ENCODE measurements at regions not wholly inside any gene's neighbourhood (a gene's known extent, or its start where the extent isn't known, plus 50 kb on each side); places are given as distances from the start of the nearest gene placed in this dataset.

GRCh38 chr2:128568106-128568505 lies 249.4 kb upstream of the HS6ST1 start:
- H3K27ac ChIP-seq (ENCODE audit: poor library complexity, severe bottlenecking): no peak overlapping the region
- no peaks in the 10 kb centered on the region for H3K36me3 ChIP-seq (ENCODE audit: low read depth)
- DNase-seq (ENCODE audit: low spot score) (no peak), ATAC-seq (ENCODE audit: low read depth) (no peak)
- no peaks in the 10 kb centered on the region for H3K4me1 ChIP-seq (ENCODE audit: insufficient read depth, poor library complexity, severe bottlenecking)
- no peak overlapping the region for H3K4me3 ChIP-seq (ENCODE audit: severe bottlenecking)
- H3K9me3 ChIP-seq (ENCODE audit: severe bottlenecking): no peaks in the 10 kb centered on the region
- no peak for TF ChIP-seq CTCF (IDR thresholded peaks at IDR 0.05; ENCODE audit: poor library complexity, severe bottlenecking)
- no peaks in the 10 kb centered on the region for H3K27me3 ChIP-seq (ENCODE audit: insufficient read depth, poor library complexity, severe bottlenecking)

GRCh38 chr2:128573116-128573515 lies 254.4 kb upstream of the HS6ST1 start:
- Histone ChIP-seq H3K4me1 (ENCODE audit: insufficient read depth, poor library complexity, severe bottlenecking) (no peaks in the 10 kb centered on the region), H3K36me3 (ENCODE audit: low read depth) (no peaks in the 10 kb centered on the region), H3K9me3 (ENCODE audit: severe bottlenecking) (no peaks in the 10 kb centered on the region), H3K27me3 (ENCODE audit: insufficient read depth, poor library complexity, severe bottlenecking) (no peaks in the 10 kb centered on the region), H3K4me3 (ENCODE audit: severe bottlenecking) (no peak overlapping the region), H3K27ac (ENCODE audit: poor library complexity, severe bottlenecking) (no peak overlapping the region)
- TF ChIP-seq CTCF (IDR thresholded peaks at IDR 0.05; ENCODE audit: poor library complexity, severe bottlenecking): no peak
- no peak for ATAC-seq (ENCODE audit: low read depth)
- no peak for DNase-seq (ENCODE audit: low spot score)

DNA sequence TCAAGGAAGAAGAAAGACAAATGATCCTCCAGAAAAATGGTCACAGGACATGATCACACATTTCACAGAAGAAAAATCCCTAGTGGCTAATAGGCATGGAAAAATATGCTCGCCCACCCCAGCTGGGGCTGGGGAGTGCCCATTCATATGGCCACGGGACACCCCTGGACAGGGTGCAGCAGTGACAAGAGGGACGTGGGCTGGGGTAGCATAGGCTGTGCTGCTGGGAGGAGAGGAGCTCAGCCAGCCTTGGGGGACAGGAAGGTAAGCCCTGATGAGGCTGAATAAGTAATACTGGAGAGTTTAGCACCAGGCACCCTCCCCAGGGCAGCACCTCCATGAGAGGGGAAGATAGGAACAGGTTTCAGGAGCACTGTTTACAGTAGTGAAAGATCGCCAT lies 254.9 kb upstream of the HS6ST1 start:
- no peaks in the 10 kb centered on the region for H3K27me3 ChIP-seq (ENCODE audit: insufficient read depth, poor library complexity, severe bottlenecking)
- no peak overlapping the region for H3K27ac ChIP-seq (ENCODE audit: poor library complexity, severe bottlenecking)
- TF ChIP-seq CTCF (IDR thresholded peaks at IDR 0.05; ENCODE audit: poor library complexity, severe bottlenecking): no peak
- no peaks in the 10 kb centered on the region for H3K4me1 ChIP-seq (ENCODE audit: insufficient read depth, poor library complexity, severe bottlenecking)
- H3K4me3 ChIP-seq (ENCODE audit: severe bottlenecking): no peak overlapping the region
- no peak for DNase-seq (ENCODE audit: low spot score)
- no peak for ATAC-seq (ENCODE audit: low read depth)
- H3K9me3 ChIP-seq (ENCODE audit: severe bottlenecking): no peaks in the 10 kb centered on the region
- no peaks in the 10 kb centered on the region for H3K36me3 ChIP-seq (ENCODE audit: low read depth)

GRCh38 chr2:128577141-128577930 lies 258.7 kb upstream of the HS6ST1 start:
- Histone ChIP-seq H3K9me3 (ENCODE audit: severe bottlenecking) (no peaks in the 10 kb centered on the region), H3K27ac (ENCODE audit: poor library complexity, severe bottlenecking) (no peak overlapping the region), H3K4me1 (ENCODE audit: insufficient read depth, poor library complexity, severe bottlenecking) (no peaks in the 10 kb centered on the region), H3K36me3 (ENCODE audit: low read depth) (no peaks in the 10 kb centered on the region), H3K4me3 (ENCODE audit: severe bottlenecking) (no peak overlapping the region), H3K27me3 (ENCODE audit: insufficient read depth, poor library complexity, severe bottlenecking) (no peaks in the 10 kb centered on the region)
- TF ChIP-seq CTCF (IDR thresholded peaks at IDR 0.05; ENCODE audit: poor library complexity, severe bottlenecking): no peak
- DNase-seq (ENCODE audit: low spot score): no peak
- no peak for ATAC-seq (ENCODE audit: low read depth)
